ENCODE measurements at regions not wholly inside any gene's neighbourhood (a gene's known extent, or its start where the extent isn't known, plus 50 kb on each side); places are given as distances from the start of the nearest gene placed in this dataset.

DNA sequence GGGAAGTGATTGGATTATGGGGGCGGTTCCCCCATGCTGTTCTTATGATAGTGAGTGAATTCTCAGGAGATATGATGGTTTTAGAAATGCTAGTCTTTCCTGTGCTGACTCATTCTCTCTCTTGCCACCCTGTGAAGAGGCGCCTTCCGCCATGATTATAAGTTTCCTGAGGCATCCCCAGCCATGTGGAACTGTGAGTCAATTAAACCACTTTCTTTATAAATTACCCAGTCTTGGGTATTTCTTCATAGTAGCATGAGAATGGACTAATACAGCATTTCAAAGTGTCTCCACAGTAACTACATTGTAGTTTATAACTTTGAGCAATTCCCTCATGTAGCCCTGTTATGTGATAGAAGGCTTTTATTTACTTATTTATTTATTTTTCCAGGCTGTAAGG is 128.8 kb upstream of the CHRNA7 start:
- no peak for TF ChIP-seq IKZF1 (conservative IDR thresholded peaks at IDR 0.05)
- TF ChIP-seq, protein P1, sequence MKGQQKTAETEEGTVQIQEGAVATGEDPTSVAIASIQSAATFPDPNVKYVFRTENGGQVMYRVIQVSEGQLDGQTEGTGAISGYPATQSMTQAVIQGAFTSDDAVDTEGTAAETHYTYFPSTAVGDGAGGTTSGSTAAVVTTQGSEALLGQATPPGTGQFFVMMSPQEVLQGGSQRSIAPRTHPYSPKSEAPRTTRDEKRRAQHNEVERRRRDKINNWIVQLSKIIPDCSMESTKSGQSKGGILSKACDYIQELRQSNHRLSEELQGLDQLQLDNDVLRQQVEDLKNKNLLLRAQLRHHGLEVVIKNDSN (IDR thresholded peaks at IDR 0.05; ENCODE audit: borderline replicate concordance, extremely low read length, insufficient read depth, low read depth, low read length): no peak
- no peak for TF ChIP-seq ZZZ3 (IDR thresholded peaks at IDR 0.05; ENCODE audit: control insufficient read depth, insufficient read length, low read depth)
- no peak for TF ChIP-seq ASH2L (IDR thresholded peaks at IDR 0.05; ENCODE audit: borderline replicate concordance, low read depth)
- no peak for TF ChIP-seq EZH2 (IDR thresholded peaks at IDR 0.05; ENCODE audit: borderline replicate concordance, control insufficient read depth, low read depth, low read length)

All from GM12878 (cell line).